B cell (primary cell): ENCODE measurements at regions not wholly inside any gene's neighbourhood (a gene's known extent, or its start where the extent isn't known, plus 50 kb on each side); places are given as distances from the start of the nearest gene placed in this dataset.

Source experiments
- ATAC-seq: fragments of 200-7000 bp; cut with Tn5 transposase; one replicate; pipeline ENCODE4 v1.10.0; 2021; ENCODE audit warnings: low read depth, mild to moderate bottlenecking, moderate number of reproducible peaks, moderate library complexity
- CTCF ChIA-PET: fragments of 350-600 bp; sonication (Branson Sonifier 250); formaldehyde crosslinking; loops from one replicate; lab custom pipeline; 2021; ENCODE audit warnings: antibody characterized with exemption, inconsistent platforms; lab: Charles Lee
- POLR2A ChIA-PET: fragments of 350-600 bp; sonication (Branson Sonifier 250); formaldehyde crosslinking; loops from one replicate; lab custom pipeline; 2021; ENCODE audit warnings: antibody characterized with exemption; lab: Charles Lee
- DNase-seq: peaks from one replicate; pipeline ENCODE4 v3.0.0; 2013
- H2AFZ ChIP-seq: 2 replicates; pipeline ENCODE4 v1.6.1; 2012; ENCODE audit warnings: mild to moderate bottlenecking, low read depth, low read length; ENCODE audit not compliant: insufficient read depth, poor library complexity, severe bottlenecking
- H3K27ac ChIP-seq, 2 donors: 1 replicate in 1 of 2; 2 replicates in 1 of 2; pipeline ENCODE4 v1.5.1; 2012 to 2013; ENCODE audit warnings: low read length in 2 of 2, mild to moderate bottlenecking in 2 of 2, moderate library complexity in 1 of 2
- H3K27me3 ChIP-seq, 4 experiments: fragments of 200-600 bp in 1 of 4; sonication (generic) in 1 of 4; replicated peaks in 1 of 4; 1 replicate in 2 of 4; 2 replicates in 2 of 4; pipeline versions ENCODE4 v1.6.1 to v1.7.0; 2013 to 2016; ENCODE audit warnings: low read length in 3 of 4, mild to moderate bottlenecking in 2 of 4, mixed read lengths in 1 of 4, moderate library complexity in 1 of 4; ENCODE audit not compliant: insufficient read depth in 4 of 4, control insufficient read depth in 3 of 4; ENCODE audit errors: control extremely low read depth in 1 of 4
- H3K36me3 ChIP-seq, 2 experiments: replicated peaks in 1 of 2; 1 replicate in 1 of 2; 2 replicates in 1 of 2; pipeline versions ENCODE4 v1.6.1 to v1.7.1; 2013; ENCODE audit warnings: low read length in 1 of 2; ENCODE audit not compliant: insufficient read depth in 2 of 2, control insufficient read depth in 1 of 2; ENCODE audit errors: control extremely low read depth in 1 of 2, extremely low read depth in 1 of 2
- H3K4me1 ChIP-seq, 2 donors: fragments of 200-600 bp in 1 of 2; sonication (generic) in 1 of 2; 1 replicate in 1 of 2; 2 replicates in 1 of 2; pipeline versions ENCODE4 v1.5.1 to v1.6.1; 2013 to 2017; ENCODE audit warnings: low read length in 2 of 2; ENCODE audit not compliant: control insufficient read depth in 2 of 2, insufficient read depth in 2 of 2
- H3K4me2 ChIP-seq: replicated peaks from 2 replicates; pipeline ENCODE3; 2012; ENCODE audit warnings: mild to moderate bottlenecking, low read depth, low read length; ENCODE audit not compliant: poor library complexity, severe bottlenecking
- H3K4me3 ChIP-seq, 5 experiments: fragments of 200-600 bp in 1 of 5; sonication (generic) in 1 of 5; 1 replicate in 3 of 5; 2 replicates in 2 of 5; pipeline versions ENCODE4 v1.5.1 to v1.7.0; 2011 to 2016; ENCODE audit warnings: low read length in 4 of 5, mild to moderate bottlenecking in 4 of 5, low read depth in 2 of 5, control low read depth in 1 of 5, moderate library complexity in 1 of 5; ENCODE audit not compliant: insufficient read depth in 1 of 5; ENCODE audit errors: control extremely low read depth in 1 of 5, extremely low read depth in 1 of 5
- H3K79me2 ChIP-seq: fragments of 200-600 bp; sonication (generic); one replicate; pipeline ENCODE4 v1.6.0; 2016; ENCODE audit warnings: low read length; ENCODE audit not compliant: control insufficient read depth, insufficient read depth
- H3K9ac ChIP-seq: fragments of 200-600 bp; sonication (generic); 2 replicates; pipeline ENCODE4 v1.6.1; 2017; ENCODE audit warnings: mild to moderate bottlenecking, low read length, moderate library complexity
- H3K9me3 ChIP-seq, 3 donors: one replicate each; pipeline versions ENCODE4 v1.6.1 to v1.7.1; 2013; ENCODE audit warnings: low read length in 2 of 3; ENCODE audit not compliant: control insufficient read depth in 2 of 3, insufficient read depth in 1 of 3; ENCODE audit errors: control extremely low read depth in 1 of 3
- H4K20me1 ChIP-seq: 2 replicates; pipeline ENCODE4 v1.6.0; 2012; ENCODE audit warnings: mild to moderate bottlenecking, low read length; ENCODE audit not compliant: insufficient read depth, control insufficient read depth, poor library complexity, severe bottlenecking
- H3K27ac Mint-ChIP-seq: one replicate; pipeline ENCODE4 v1.8.0; 2021; ENCODE audit warnings: mixed read lengths
- H3K27me3 Mint-ChIP-seq: one replicate; pipeline ENCODE4 v1.8.0; 2021; ENCODE audit warnings: mixed read lengths
- H3K4me1 Mint-ChIP-seq: one replicate; pipeline ENCODE4 v1.8.0; 2021; ENCODE audit warnings: mixed read lengths
- H3K4me3 Mint-ChIP-seq: one replicate; pipeline ENCODE4 v1.8.0; 2021; ENCODE audit warnings: mixed read lengths
- H3K9me3 Mint-ChIP-seq: one replicate; pipeline ENCODE4 v1.8.0; 2022; ENCODE audit warnings: mixed read lengths; ENCODE audit not compliant: insufficient read depth
- EZH2 ChIP-seq: IDR thresholded peaks from 2 replicates; pipeline ENCODE4 v1.6.1; 2012; ENCODE audit warnings: borderline replicate concordance, low read depth, mild to moderate bottlenecking, moderate library complexity, low read length; ENCODE audit not compliant: insufficient read depth, poor library complexity, severe bottlenecking
- WGBS: methylation state at CpG from one replicate; pipeline ENCODE4 v1.1.5; 2013; ENCODE audit warnings: missing lambda C conversion rate; ENCODE audit not compliant: insufficient coverage; 5-methylcytosine and 5-hydroxymethylcytosine counted together
- intact Hi-C: fragments of 100-400 bp; cut with micrococcal nuclease; formaldehyde crosslinking; loops from one replicate; pipeline ENCODE4 v1.10.0; 2022
- TF ChIP-seq, protein P1 (sequence below): fragments of 200-600 bp; IDR thresholded peaks from one replicate; pipeline ENCODE4 v1.8.0; 2022; ENCODE audit warnings: antibody characterized with exemption, mild to moderate bottlenecking

DNA sequence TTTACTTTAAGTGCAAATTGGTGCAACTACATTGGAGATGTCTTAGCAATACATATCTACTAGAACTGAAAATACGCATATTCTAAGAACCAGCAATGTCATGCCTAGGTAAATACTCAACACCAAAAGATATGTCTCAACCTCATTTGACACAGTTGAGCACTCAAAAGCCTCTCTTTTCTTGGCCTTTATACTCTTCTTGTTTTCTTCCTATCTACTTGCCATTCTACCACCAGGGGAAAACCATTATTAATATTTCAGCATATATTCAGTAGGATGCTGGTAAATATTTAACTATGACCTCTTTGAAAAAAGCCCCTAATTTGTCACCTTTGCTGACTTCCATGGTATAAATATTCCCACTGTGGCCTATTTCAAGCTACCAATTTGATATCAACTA lies 443.8 kb downstream of the LRRC70 start:
- Histone ChIP-seq H3K4me1 (no peaks in the 10 kb centered on the region), H3K4me2 (no peak overlapping the region), H3K79me2 (no peaks in the 10 kb centered on the region), H4K20me1 (no peaks in the 10 kb centered on the region), H3K36me3 (no peaks in the 10 kb centered on the region), H3K4me3 (no peak overlapping the region), H3K27me3 (no peaks in the 10 kb centered on the region), H3K9me3 (no peaks in the 10 kb centered on the region), H2AFZ (no peak overlapping the region), H3K9ac (no peak overlapping the region), H3K27ac (no peak overlapping the region)
- intact Hi-C loops = no loop called here
- Mint-ChIP-seq H3K4me1 (no peaks in the 10 kb centered on the region), H3K4me3 (no peak overlapping the region), H3K27ac (no peak overlapping the region), H3K9me3 (no peaks in the 10 kb centered on the region), H3K27me3 (no peaks in the 10 kb centered on the region)
- no peak for DNase-seq
- POLR2A ChIA-PET = no interaction called here
- CTCF ChIA-PET = no interaction called here
- ATAC-seq = no peak
- no peak for TF ChIP-seq EZH2
- TF ChIP-seq, protein P1, sequence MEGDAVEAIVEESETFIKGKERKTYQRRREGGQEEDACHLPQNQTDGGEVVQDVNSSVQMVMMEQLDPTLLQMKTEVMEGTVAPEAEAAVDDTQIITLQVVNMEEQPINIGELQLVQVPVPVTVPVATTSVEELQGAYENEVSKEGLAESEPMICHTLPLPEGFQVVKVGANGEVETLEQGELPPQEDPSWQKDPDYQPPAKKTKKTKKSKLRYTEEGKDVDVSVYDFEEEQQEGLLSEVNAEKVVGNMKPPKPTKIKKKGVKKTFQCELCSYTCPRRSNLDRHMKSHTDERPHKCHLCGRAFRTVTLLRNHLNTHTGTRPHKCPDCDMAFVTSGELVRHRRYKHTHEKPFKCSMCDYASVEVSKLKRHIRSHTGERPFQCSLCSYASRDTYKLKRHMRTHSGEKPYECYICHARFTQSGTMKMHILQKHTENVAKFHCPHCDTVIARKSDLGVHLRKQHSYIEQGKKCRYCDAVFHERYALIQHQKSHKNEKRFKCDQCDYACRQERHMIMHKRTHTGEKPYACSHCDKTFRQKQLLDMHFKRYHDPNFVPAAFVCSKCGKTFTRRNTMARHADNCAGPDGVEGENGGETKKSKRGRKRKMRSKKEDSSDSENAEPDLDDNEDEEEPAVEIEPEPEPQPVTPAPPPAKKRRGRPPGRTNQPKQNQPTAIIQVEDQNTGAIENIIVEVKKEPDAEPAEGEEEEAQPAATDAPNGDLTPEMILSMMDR = no peak
- WGBS = 100% methylated on average over 1 of the region's 1 CpG

DNA sequence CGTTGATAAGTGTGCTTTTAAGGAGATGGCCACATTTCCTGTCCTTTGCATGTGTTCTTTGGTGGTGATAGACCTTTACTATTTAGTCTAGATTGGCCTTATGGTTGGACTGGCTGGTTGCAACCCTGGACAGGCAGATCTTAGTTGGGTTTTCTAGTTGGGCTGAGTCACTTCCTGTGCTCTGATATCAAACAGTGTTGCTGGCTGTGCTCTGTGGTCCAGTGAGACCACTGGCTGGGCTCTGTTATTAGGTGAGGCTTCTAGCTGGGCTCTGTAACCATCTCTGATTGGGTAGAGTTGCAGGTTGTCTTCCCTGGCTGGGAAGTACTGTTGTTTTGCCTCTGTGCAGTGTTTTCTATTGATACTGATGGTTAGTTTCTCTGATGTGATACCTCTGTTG lies 432.5 kb downstream of the LRRC70 start:
- TF ChIP-seq EZH2 = no peak
- TF ChIP-seq, protein P1 = no peak
- ATAC-seq = no peak
- ChIA-PET CTCF (no interaction called here), POLR2A (no interaction called here)
- no peak overlapping the region for H3K9ac ChIP-seq
- no peaks in the 10 kb centered on the region for H3K79me2 ChIP-seq
- H3K4me1 Mint-ChIP-seq = no peaks in the 10 kb centered on the region
- no peak overlapping the region for H2AFZ ChIP-seq
- peaks cover 18% of the 10 kb centered on the region for H3K9me3 Mint-ChIP-seq
- no peaks in the 10 kb centered on the region for H3K36me3 ChIP-seq
- H3K4me1 ChIP-seq = no peaks in the 10 kb centered on the region
- H3K4me2 ChIP-seq = no peak overlapping the region
- H3K27me3 ChIP-seq = no peaks in the 10 kb centered on the region
- H3K9me3 ChIP-seq = peaks cover 0 to 9% (median 0%) of the 10 kb centered on the region in 3 donors
- WGBS = 67% methylated on average over 1 of the region's 1 CpG
- H3K27ac ChIP-seq = no peak overlapping the region
- no peaks in the 10 kb centered on the region for H3K27me3 Mint-ChIP-seq
- no peaks in the 10 kb centered on the region for H4K20me1 ChIP-seq
- no peak overlapping the region for H3K4me3 Mint-ChIP-seq
- H3K4me3 ChIP-seq = no peak overlapping the region
- intact Hi-C loops = no loop called here
- no peak overlapping the region for H3K27ac Mint-ChIP-seq
- DNase-seq = no peak
